ENCODE measurements at regions not wholly inside any gene's neighbourhood (a gene's known extent, or its start where the extent isn't known, plus 50 kb on each side); places are given as distances from the start of the nearest gene placed in this dataset.

- no peak for DNase-seq
Measured at GRCh38 chr15:46763091-46763490, 954.2 kb upstream of the SEMA6D start.

GRCh38 chr15:46764851-46765250, 952.5 kb upstream of the SEMA6D start:
- no peak for DNase-seq

- no peak for DNase-seq
Measured at GRCh38 chr15:46766021-46766420, 951.3 kb upstream of the SEMA6D start.

- no peak for DNase-seq
Measured at GRCh38 chr15:46768287-46768686, 949.0 kb upstream of the SEMA6D start.

DNA sequence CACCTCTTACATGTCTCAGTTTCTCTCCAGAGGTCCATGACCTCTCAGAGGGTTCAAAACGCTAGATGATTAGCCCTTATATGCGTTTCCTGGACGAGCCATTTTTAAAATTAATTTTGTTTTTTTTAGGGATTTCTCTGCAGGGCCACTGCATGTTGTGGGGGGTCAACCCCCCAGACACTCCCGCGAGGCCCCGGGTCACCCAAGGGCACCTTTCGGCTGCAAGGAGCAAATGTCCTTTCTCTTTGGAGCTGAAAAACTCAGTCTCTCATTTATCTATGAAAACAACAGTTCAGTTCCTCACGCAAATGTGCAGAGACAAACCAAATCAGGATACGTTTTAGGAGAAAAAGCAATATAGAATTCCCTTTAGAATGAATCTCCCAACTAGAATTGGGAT, 944.3 kb upstream of the SEMA6D start:
- no peak for DNase-seq

GRCh38 chr15:46778876-46779275, 938.4 kb upstream of the SEMA6D start:
- no peak for DNase-seq

GRCh38 chr15:46786590-46787285, 930.6 kb upstream of the SEMA6D start:
- DNase-seq = no peak

GRCh38 chr15:46795685-46796084, 921.6 kb upstream of the SEMA6D start:
- DNase-seq = no peak

GRCh38 chr15:46808834-46809233, 908.5 kb upstream of the SEMA6D start:
- no peak for DNase-seq

- no peak for DNase-seq
Measured at GRCh38 chr15:46815240-46815639, 902.1 kb upstream of the SEMA6D start.

GRCh38 chr15:46815765-46816164, 901.5 kb upstream of the SEMA6D start:
- DNase-seq = no peak

GRCh38 chr15:46848704-46849103, 868.6 kb upstream of the SEMA6D start:
- DNase-seq = no peak

DNA sequence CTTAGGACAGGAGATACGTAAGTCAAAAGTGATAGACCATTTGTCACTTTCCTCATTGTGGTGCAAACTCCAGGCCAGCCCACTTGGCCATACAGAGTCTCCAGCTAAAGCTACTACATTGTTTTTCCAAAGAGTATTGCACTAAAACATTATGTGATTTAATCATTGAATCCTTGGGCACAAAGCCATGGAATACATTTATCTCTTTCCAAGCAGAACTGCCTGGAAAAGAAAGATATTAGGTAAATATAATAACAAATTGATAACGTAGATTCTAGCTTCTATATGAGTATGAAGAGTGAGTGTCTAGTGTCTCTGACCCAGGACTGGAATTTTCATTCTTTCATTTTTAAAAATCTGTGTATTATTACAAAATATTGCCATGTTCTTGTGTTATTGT, 863.7 kb upstream of the SEMA6D start:
- no peak for DNase-seq

GRCh38 chr15:46854564-46854963, 862.7 kb upstream of the SEMA6D start:
- no peak for DNase-seq

GRCh38 chr15:46855388-46855787, 861.9 kb upstream of the SEMA6D start:
- no peak for DNase-seq

DNA sequence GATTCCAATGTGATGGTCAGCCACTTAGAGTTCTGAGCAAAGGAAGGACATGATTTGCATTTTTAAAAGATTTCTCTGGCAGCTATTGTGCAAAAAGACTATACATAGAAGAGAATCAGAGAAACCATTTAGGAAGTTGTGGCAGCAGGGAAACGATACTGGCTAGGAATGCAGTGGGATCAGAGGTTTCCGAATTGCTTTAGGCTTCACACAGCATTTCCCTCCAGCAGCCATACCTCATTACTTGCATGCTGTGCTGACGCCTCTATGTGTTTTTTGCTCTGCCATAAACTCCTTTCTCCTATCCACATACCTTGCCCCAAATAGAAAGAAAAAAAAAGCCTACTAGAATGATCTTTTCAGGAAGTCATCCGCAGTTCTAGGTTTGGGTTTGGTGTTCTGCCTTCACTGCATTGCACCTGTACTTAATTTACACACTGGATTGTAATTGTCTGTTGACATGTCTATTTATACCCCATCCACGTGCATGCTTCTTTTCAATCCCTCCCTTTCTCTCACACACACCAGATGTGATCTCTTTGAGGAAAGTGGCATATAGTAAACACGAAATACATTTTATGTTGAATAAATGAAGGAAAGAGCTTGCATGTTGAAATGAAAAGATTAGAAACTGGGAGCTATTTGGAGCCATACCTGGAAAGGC, 860.3 kb upstream of the SEMA6D start:
- no peak for DNase-seq

DNA sequence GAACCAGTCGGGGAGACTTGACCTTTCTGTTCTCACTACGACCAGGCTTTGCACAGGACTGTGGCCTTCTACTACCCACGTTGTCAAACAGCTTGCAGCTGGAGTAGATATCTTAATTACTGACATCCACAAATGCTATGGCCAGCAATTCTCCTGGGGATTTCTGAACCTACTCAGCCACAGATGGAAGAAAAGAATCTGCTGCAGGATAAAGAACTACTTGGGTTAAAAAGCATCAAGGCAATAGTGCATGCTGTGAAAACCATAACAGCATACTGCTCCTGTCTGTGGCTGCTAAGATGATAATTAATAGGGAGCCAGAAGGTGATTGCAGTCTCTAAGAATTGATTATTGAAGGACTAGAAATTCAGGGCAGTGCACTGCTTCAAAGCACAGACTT, 859.2 kb upstream of the SEMA6D start:
- DNase-seq = no peak

- DNase-seq = no peak
Measured at GRCh38 chr15:46861796-46862195, 855.5 kb upstream of the SEMA6D start.

DNA sequence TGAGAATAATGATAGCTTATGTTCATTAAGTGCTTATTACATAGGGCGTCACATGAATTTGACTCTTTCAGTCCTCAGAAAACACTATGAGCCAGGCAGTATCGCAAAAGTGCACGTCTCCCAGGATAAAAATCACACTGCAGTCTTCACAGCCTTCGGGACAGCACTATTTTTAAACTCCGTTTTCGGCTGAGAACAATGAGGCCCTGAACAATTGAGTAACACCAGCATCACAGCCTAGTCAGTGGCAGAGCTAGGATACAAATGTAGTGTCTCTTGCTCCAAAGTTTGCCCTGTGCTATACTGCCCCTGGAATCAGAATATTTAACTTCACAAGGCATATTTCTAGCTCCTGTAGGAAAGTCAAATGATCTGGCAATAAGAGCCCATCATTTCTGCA, 852.1 kb upstream of the SEMA6D start:
- no peak for DNase-seq

GRCh38 chr15:46872286-46872980, 844.9 kb upstream of the SEMA6D start:
- DNase-seq = no peak

DNA sequence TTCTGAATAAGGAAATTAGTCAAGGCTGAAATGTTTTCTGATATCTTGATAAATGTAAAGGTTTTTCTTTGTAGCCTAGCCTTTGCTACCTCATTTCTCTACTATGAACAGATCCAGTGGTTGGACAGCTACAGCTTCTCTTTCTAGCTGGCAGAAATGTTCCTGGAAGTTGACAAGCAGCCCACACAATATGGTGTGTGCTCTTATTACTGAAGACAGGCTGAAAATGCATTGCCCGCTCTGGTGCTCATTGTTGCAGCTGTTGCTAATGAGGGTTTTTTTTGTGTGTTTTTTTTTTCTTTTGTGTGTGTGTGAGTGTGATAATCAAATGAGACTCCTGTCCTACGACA, 844.3 kb upstream of the SEMA6D start:
- DNase-seq = no peak

DNA sequence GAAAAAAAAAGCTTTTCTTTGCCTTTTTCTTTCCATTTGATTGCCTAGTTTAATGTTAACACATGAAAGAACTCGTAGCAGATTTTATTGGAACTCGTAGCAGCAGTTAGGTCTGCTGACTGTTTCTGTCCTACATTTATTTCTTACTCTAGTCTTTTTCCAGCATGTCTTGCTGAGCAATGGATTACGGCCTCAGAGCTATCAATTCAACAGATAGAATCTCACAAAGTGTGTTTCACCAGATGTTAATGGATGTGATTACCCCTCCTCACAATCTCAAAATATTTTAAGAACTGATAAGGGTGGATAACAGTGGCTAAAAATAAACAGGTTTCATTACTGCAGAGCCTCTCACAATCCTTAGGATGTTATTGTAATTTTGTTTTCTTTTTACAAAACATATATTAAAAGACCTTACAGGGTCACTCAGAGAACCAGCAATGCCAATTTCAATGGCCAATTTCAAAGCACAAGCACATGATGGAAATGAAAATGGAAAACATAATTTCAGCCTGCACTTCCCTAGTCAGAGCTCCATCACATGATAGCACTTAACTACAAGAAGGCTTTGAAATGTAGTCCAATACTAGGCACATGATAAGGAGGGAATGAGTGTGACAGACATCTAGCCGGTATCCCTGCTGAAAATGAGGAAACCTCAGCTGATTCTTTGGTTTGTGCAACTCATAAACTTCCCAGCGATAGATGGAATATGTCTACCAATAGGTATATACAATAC, 838.1 kb upstream of the SEMA6D start:
- no peak for DNase-seq

- DNase-seq = no peak
Measured at GRCh38 chr15:46880791-46881190, 836.5 kb upstream of the SEMA6D start.

Data from suppressor macrophage treated with lipopolysaccharide for 4 hours (primary cell).